Astrocyte of the spinal cord (primary cell): ENCODE measurements at regions not wholly inside any gene's neighbourhood (a gene's known extent, or its start where the extent isn't known, plus 50 kb on each side); places are given as distances from the start of the nearest gene placed in this dataset.

Experiments used
- DNase-seq: peaks from one replicate; pipeline ENCODE4 v3.0.0; 2011; ENCODE audit warnings: low read depth, low spot score
- H3K4me3 ChIP-seq: 2 replicates; pipeline ENCODE4 v1.5.1; 2011; ENCODE audit warnings: low read depth, mild to moderate bottlenecking, low read length, moderate library complexity
- in situ Hi-C: cut with HindIII; loops from 2 replicates; pipeline ENCODE4 v1.10.0; 2017; ENCODE audit warnings: low sequenced_read_pairs
- TF ChIP-seq, protein P1 (sequence below): IDR thresholded peaks from 2 replicates; pipeline ENCODE4 v1.5.1; 2012; ENCODE audit warnings: low read depth, mild to moderate bottlenecking, low read length, inconsistent platforms

DNA sequence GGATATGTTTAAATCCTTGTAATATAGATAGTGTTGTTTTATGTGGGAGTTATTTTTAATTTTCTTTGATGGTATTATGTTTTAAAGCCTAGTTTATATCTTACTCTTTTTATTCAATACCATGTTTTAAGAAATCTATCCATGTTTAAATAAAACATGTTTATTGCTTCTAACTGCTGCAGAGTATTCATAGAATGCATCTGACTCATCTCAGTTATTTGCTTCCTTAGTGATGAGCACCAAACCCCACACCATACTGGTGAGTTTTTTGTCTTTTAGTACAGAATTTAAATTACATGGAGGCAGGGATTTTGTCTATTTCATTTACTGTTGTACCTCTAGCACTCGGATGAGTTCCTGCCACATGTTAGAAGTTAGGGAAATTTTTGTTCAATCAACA is 209.2 kb downstream of the NSUN3 start:
- no peak overlapping the region for H3K4me3 ChIP-seq
- in situ Hi-C loops = no loop called here
- TF ChIP-seq, protein P1, sequence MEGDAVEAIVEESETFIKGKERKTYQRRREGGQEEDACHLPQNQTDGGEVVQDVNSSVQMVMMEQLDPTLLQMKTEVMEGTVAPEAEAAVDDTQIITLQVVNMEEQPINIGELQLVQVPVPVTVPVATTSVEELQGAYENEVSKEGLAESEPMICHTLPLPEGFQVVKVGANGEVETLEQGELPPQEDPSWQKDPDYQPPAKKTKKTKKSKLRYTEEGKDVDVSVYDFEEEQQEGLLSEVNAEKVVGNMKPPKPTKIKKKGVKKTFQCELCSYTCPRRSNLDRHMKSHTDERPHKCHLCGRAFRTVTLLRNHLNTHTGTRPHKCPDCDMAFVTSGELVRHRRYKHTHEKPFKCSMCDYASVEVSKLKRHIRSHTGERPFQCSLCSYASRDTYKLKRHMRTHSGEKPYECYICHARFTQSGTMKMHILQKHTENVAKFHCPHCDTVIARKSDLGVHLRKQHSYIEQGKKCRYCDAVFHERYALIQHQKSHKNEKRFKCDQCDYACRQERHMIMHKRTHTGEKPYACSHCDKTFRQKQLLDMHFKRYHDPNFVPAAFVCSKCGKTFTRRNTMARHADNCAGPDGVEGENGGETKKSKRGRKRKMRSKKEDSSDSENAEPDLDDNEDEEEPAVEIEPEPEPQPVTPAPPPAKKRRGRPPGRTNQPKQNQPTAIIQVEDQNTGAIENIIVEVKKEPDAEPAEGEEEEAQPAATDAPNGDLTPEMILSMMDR = no peak
- peak; percentile 2 for DNase-seq

DNA sequence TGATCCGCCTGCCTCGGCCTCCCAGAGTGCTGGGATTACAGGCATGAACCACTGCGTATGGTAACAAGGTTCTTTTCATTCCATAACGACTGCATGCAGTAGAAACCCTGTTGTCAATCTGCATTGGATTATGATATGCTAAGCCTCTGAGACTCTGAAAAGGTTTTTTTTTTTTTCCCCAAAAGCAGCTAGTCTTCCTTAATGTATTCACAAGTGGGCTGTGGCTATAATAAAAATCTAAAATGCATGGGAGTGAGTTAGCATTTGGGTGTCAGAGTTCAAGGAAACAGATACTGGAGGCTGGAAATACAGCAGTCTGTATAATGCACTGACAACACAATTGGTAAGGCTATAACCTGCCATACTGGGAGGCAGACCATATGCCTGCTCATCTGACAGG is 218.1 kb downstream of the NSUN3 start:
- DNase-seq = no peak
- H3K4me3 ChIP-seq = no peak overlapping the region
- TF ChIP-seq, protein P1 = no peak
- in situ Hi-C loops = no loop called here

DNA sequence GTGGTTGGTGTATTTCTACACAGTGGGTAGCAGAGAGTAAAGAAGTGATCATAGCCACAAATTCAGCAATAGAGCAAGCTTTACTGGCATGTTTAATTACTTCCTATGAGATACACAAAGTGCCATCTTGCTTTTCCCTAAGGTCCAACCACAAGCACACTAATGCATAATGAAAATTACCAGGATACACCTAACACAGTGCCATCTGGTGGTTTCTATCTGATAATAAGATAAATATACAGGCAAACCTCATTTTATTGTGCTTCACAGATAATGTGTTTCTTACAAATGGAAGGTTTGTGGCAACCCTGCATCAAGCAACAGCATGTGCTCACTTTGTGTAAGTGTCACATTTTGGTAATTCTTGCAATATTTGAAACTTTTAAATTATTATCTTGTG is 223.0 kb downstream of the NSUN3 start:
- TF ChIP-seq, protein P1 = peak; percentile 11
- peak; percentile 15 for DNase-seq
- in situ Hi-C loops = no loop called here
- no peak overlapping the region for H3K4me3 ChIP-seq

DNA sequence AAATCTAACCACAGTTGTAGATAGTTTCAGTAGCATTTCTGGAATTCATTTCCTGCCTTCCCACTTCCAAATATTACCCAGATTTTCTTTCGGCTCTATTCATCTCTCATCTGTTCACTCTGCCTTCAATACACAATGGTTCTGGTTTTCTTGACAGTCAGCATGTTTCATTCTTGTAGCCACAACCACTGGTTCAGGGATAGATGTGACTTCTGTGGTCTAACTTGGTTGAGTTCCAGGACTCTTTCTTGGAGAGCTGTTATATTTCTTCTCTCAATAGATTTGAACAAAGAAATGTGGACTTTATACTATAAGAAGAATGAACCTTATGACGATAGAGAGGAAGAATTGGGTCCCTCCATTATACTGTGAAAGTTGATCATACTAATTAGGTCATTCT is 228.8 kb downstream of the NSUN3 start:
- in situ Hi-C loops = no loop called here
- H3K4me3 ChIP-seq = no peak overlapping the region
- TF ChIP-seq, protein P1 = no peak
- peak; percentile 63 for DNase-seq

DNA sequence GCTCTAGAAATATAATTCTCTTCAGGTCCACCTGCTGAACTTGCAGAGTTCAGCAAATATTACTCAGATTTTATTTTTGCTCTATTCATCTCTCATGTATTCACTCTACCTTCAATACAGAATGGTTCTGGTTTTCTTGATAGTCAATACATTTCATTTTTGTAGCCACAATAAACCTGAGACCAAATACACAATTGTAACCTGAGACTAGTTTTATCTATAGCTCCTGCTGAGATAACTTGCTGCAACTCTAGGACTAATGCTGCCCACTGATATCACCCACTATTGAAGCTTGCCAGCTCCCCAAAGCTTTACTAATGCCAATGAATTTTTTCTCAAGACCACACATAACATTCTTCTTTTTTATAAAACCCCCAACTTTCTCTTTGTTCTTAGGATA is 229.3 kb downstream of the NSUN3 start:
- in situ Hi-C loops = no loop called here
- TF ChIP-seq, protein P1 = no peak
- no peak overlapping the region for H3K4me3 ChIP-seq
- DNase-seq = no peak

DNA sequence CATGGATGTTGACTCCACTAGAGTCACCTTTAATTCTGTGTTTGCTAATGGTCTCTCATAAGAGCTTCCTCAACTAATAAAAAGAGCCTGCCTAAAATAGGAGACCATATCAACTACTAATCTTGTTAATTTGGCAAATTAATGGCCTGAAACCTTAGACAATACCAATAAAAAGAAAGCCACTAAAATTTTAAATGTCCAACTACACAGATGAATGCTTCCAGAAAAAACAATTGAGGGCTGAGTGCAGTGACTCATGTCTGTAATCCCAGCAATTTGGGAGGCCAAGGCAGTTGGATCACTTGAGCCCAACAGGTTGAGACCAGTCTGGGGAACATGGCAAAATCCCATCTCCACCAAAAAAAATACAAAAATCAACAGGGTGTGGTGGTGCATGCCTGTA is 230.9 kb downstream of the NSUN3 start:
- TF ChIP-seq, protein P1 = no peak
- in situ Hi-C loops = no loop called here
- DNase-seq = peak; percentile 27

DNA sequence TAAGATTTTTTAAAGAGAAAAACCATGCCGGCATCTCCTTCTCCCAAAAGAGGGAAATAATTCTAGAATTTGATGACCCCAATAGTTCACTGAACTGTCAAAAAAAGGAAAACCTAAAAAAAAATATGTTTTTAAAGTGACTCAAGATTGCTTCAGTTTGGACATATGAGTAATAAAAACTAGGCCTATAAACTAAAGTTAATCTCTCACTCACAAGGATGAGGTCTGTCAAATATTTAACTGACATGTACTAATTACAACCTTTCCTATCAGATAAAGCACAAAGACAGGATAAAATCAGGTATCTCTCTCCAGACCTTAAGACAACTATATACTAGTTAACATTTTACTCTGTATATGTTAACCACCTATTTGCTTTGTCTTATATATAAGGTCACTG is 231.9 kb downstream of the NSUN3 start:
- TF ChIP-seq, protein P1 = no peak
- H3K4me3 ChIP-seq = no peak overlapping the region
- in situ Hi-C loops = no loop called here
- no peak for DNase-seq

More for the DNA sequence above, 230.9 kb downstream of the NSUN3 start:
- H3K4me3 ChIP-seq = no peak overlapping the region
